HepG2 (cell line): ENCODE measurements at regions not wholly inside any gene's neighbourhood (a gene's known extent, or its start where the extent isn't known, plus 50 kb on each side); places are given as distances from the start of the nearest gene placed in this dataset.

Experiments used
- ATAC-seq: fragments of 200-7000 bp; cut with Tn5 transposase; 3 replicates; pipeline ENCODE4 v1.9.1; 2020; ENCODE audit warnings: mild to moderate bottlenecking, moderate library complexity
- BruUV-seq: library from RNA; stranded (reverse); fragments of 400-500 nt; replicated peaks from 2 replicates; lab custom pipeline; 2021; lab: Mats Ljungman, UMichigan
- CTCF ChIA-PET: fragments of 300-600 bp; formaldehyde crosslinking; extraction: SDS; loops from one replicate; lab custom pipeline; 2021; ENCODE audit warnings: low total read pairs, inconsistent platforms, low intra/inter-chr PET ratio; lab: Yijun Ruan, JAX
- POLR2A ChIA-PET: fragments of 350-600 bp; sonication (Branson Sonifier 250); formaldehyde crosslinking; loops from one replicate; lab custom pipeline; 2020; ENCODE audit warnings: antibody characterized with exemption, inconsistent platforms; lab: Yijun Ruan, JAX
- DNase-seq: peaks from one replicate; pipeline ENCODE4 v3.0.0-alpha.2; 2015; ENCODE audit warnings: low spot score
- FAIRE-seq: peaks from 3 replicates; lab custom pipeline; 2011; peaks lifted over from hg19 to GRCh38; lab: Jason Lieb, UNC
- H2AFZ ChIP-seq: one replicate; pipeline ENCODE4 v1.6.1; 2011; ENCODE audit warnings: low read length, inconsistent platforms
- H3K27ac ChIP-seq: fragments of 300-600 bp; 3 replicates; pipeline ENCODE4 v1.8.0; 2011; ENCODE audit warnings: mixed run types, mild to moderate bottlenecking, mixed read lengths, low read length, inconsistent platforms; ENCODE audit not compliant: insufficient read depth; ENCODE audit errors: extremely low read length
- H3K27me3 ChIP-seq, 2 experiments: fragments of 200-600 bp in 1 of 2; 2 replicates in 1 of 2; 3 replicates in 1 of 2; pipeline versions ENCODE4 v1.6.0 to v1.8.0; 2011; ENCODE audit warnings: low read length in 2 of 2, mild to moderate bottlenecking in 2 of 2, moderate library complexity in 2 of 2, inconsistent platforms in 1 of 2; ENCODE audit not compliant: insufficient read depth in 2 of 2, control insufficient read depth in 1 of 2
- H3K36me3 ChIP-seq, 2 experiments: fragments of 200-600 bp in 1 of 2; replicated peaks in 1 of 2; 2 replicates in 1 of 2; 3 replicates in 1 of 2; pipeline versions ENCODE4 v1.5.1 to v1.8.0; 2011; ENCODE audit warnings: low read length in 2 of 2, inconsistent platforms in 1 of 2; ENCODE audit not compliant: insufficient read depth in 2 of 2, control insufficient read depth in 1 of 2
- H3K4me1 ChIP-seq: 2 replicates; pipeline ENCODE4 v1.5.1; 2012; ENCODE audit warnings: low read length, inconsistent platforms; ENCODE audit not compliant: insufficient read depth
- H3K4me2 ChIP-seq: 2 replicates; pipeline ENCODE4 v1.6.0; 2011; ENCODE audit warnings: low read depth, low read length, inconsistent platforms
- H3K4me3 ChIP-seq, 3 experiments: fragments of 200-600 bp in 1 of 3; sonication (generic), shearing (Covaris generic) in 1 of 3; replicated peaks in 1 of 3; 2 replicates each; pipeline ENCODE4 v1.5.1; 2011 to 2016; ENCODE audit warnings: low read length in 3 of 3, inconsistent platforms in 2 of 3, low read depth in 2 of 3, mild to moderate bottlenecking in 2 of 3, control low read depth in 1 of 3, mixed read lengths in 1 of 3; ENCODE audit not compliant: insufficient read depth in 1 of 3
- H3K79me2 ChIP-seq: one replicate; pipeline ENCODE4 v1.6.1; 2011; ENCODE audit warnings: low read length, inconsistent platforms; ENCODE audit not compliant: insufficient read depth
- H3K9ac ChIP-seq: 2 replicates; pipeline ENCODE4 v1.6.0; 2011; ENCODE audit warnings: mild to moderate bottlenecking, low read depth, low read length, inconsistent platforms; ENCODE audit not compliant: insufficient read depth
- H3K9me3 ChIP-seq: 2 replicates; pipeline ENCODE4 v1.5.1; 2012; ENCODE audit warnings: mild to moderate bottlenecking, low read length
- H4K20me1 ChIP-seq: 2 replicates; pipeline ENCODE4 v1.6.0; 2011; ENCODE audit warnings: inconsistent platforms, mild to moderate bottlenecking, low read length, moderate library complexity; ENCODE audit not compliant: insufficient read depth
- GABPA ChIP-seq, 2 experiments: IDR thresholded peaks; 2 replicates each; pipeline ENCODE4 v1.6.1; 2011 to 2016; ENCODE audit warnings: low read depth in 2 of 2, low read length in 1 of 2, missing biosample characterization in 1 of 2, missing genetic modification characterization in 1 of 2
- MAFK ChIP-seq, 2 experiments: IDR thresholded peaks in 1 of 2; conservative IDR thresholded peaks in 1 of 2; 2 replicates each; pipeline ENCODE4 v1.6.1; 2011; ENCODE audit warnings: improper control_type of control experiment in 2 of 2, low read length in 2 of 2
- TSC22D2 ChIP-seq: sonication (generic); formaldehyde crosslinking; IDR thresholded peaks from 2 replicates; pipeline ENCODE4 v1.5.1; 2020; ENCODE audit warnings: missing genetic modification reagents, mild to moderate bottlenecking, borderline replicate concordance
- XBP1 ChIP-seq: sonication (generic); formaldehyde crosslinking; IDR thresholded peaks from 2 replicates; pipeline ENCODE4 v1.5.0; 2020; ENCODE audit warnings: missing genetic modification reagents
- ZFP90 ChIP-seq: sonication (generic); formaldehyde crosslinking; IDR thresholded peaks from 2 replicates; pipeline ENCODE4 v1.8.0; 2022; ENCODE audit warnings: missing genetic modification reagents, mild to moderate bottlenecking, inconsistent platforms, borderline replicate concordance
- ZNF280B ChIP-seq: sonication (generic); formaldehyde crosslinking; IDR thresholded peaks from 2 replicates; pipeline ENCODE4 v1.5.0; 2020; ENCODE audit warnings: missing genetic modification reagents, mild to moderate bottlenecking, borderline replicate concordance
- ZNF570 ChIP-seq: sonication (generic); formaldehyde crosslinking; IDR thresholded peaks from 2 replicates; pipeline ENCODE4 v1.4.0; 2020; ENCODE audit warnings: mild to moderate bottlenecking, missing genetic modification reagents, borderline replicate concordance
- ZSCAN22 ChIP-seq: sonication (generic); formaldehyde crosslinking; IDR thresholded peaks from 2 replicates; pipeline ENCODE4 v1.4.0; 2020; ENCODE audit warnings: mild to moderate bottlenecking, missing genetic modification reagents
- WGBS: methylation state at CpG from one replicate; pipeline ENCODE4 v1.1.6; 2017; ENCODE audit warnings: low lambda C conversion rate; 5-methylcytosine and 5-hydroxymethylcytosine counted together
- in situ Hi-C: cut with HindIII; loops from 2 replicates; pipeline ENCODE4 v1.10.0; 2017; ENCODE audit warnings: low pct_unique_long_range_greater_than_20kb; ENCODE audit not compliant: extremely low pct_ligation_motif_present
- intact Hi-C: fragments of 100-400 bp; cut with micrococcal nuclease; formaldehyde crosslinking; loops from one replicate; pipeline ENCODE4 v1.10.0; 2022; ENCODE audit not compliant: unreplicated experiment
- TF ChIP-seq, protein P1 (sequence below): IDR thresholded peaks from 2 replicates; pipeline ENCODE4 v1.6.1; 2016; ENCODE audit warnings: mild to moderate bottlenecking, missing biosample characterization, missing genetic modification reagents

DNA sequence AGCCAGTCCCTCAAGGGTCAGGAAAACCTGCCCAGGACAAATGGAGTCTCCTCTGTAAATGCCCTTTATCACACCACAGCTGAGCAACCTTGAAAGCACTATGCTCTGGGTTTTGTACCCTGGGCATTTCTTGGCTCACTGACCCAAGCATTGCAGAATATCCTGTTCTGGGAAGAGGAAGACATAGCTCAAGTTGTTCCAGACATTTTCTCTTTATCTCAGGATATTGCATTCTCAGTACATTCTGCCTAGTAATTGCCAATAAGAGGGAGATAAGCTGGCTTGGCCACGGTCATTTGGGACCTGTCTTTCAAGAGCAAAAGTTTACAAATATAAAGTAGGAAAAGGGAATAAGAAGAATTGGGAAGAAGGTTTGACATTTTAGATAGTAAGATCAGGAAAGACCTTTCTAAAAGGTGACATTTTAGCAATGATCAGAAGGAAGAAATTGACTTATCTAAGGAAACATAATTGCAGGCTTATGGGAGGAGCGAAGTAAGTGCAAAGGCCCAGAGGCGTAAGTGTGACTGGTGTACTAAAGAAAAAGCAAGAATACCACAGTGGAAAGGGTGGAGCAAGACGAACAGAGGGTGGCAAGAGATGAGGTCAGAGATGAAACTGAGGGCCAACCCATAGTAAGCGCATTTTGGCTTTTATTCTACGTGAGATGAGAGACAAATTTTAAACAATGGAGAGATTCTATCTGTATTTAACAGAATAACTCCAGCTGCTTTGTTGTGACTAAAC, 394.0 kb upstream of the CXADR start:
- CTCF ChIA-PET = no interaction called here
- no peaks in the 10 kb centered on the region for H4K20me1 ChIP-seq
- no peak for FAIRE-seq
- 12% methylated on average over 6 of the region's 6 CpGs for WGBS
- no peaks in the 10 kb centered on the region; a peak in 1 of 5 replicates for H3K27me3 ChIP-seq
- no peak overlapping the region for H3K27ac ChIP-seq
- no peak for ATAC-seq
- no peaks in the 10 kb centered on the region for H3K36me3 ChIP-seq
- no peak overlapping the region for H3K4me3 ChIP-seq
- BruUV-seq = no TSS peak
- in situ Hi-C loops (no loop called here), intact Hi-C loops (no loop called here)
- H3K9ac ChIP-seq = no peak overlapping the region
- no peaks in the 10 kb centered on the region for H3K79me2 ChIP-seq
- no peak for DNase-seq
- POLR2A ChIA-PET = no interaction called here
- H3K4me2 ChIP-seq = no peak overlapping the region
- H2AFZ ChIP-seq = no peak overlapping the region
- H3K9me3 ChIP-seq = no peaks in the 10 kb centered on the region
- H3K4me1 ChIP-seq = no peaks in the 10 kb centered on the region
- TF ChIP-seq GABPA (IDR thresholded peaks at IDR 0.05; ENCODE audit: low read depth, low read length) = no peak
- TF ChIP-seq GABPA (CRISPR knock-in tag; IDR thresholded peaks at IDR 0.05; ENCODE audit: low read depth) = no peak
- TF ChIP-seq, protein P1, sequence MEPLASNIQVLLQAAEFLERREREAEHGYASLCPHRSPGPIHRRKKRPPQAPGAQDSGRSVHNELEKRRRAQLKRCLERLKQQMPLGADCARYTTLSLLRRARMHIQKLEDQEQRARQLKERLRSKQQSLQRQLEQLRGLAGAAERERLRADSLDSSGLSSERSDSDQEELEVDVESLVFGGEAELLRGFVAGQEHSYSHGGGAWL (CRISPR knock-in tag) = no peak
- TF ChIP-seq XBP1 (CRISPR knock-in tag) = no peak
- no peak for TF ChIP-seq TSC22D2 (CRISPR knock-in tag)
- no peak for TF ChIP-seq ZNF280B (CRISPR knock-in tag)
- no peak for TF ChIP-seq ZFP90 (CRISPR knock-in tag)
- TF ChIP-seq MAFK (conservative IDR thresholded peaks at IDR 0.05 in 1 of 2, IDR thresholded peaks at IDR 0.05 in 1 of 2; ENCODE audit: low read length in 2 of 2) = no peak
- TF ChIP-seq ZSCAN22 (CRISPR knock-in tag) = no peak
- no peak for TF ChIP-seq ZNF570
- TF ChIP-seq, all 625 proteins: peak for 0
